SK-N-SH (cell line): ENCODE measurements at regions not wholly inside any gene's neighbourhood (a gene's known extent, or its start where the extent isn't known, plus 50 kb on each side); places are given as distances from the start of the nearest gene placed in this dataset.

ENCODE experiments used
- CHD2 ChIP-seq: fragments of 150-350 bp; IDR thresholded peaks from 2 replicates; pipeline ENCODE4 v1.6.1; 2018; ENCODE audit warnings: low read length; ENCODE audit not compliant: partially characterized antibody
- FOXM1 ChIP-seq: IDR thresholded peaks from 2 replicates; pipeline ENCODE4 v1.4.0; 2012; ENCODE audit warnings: low read depth, mild to moderate bottlenecking
- POLR2AphosphoS5 ChIP-seq: IDR thresholded peaks from 2 replicates; pipeline ENCODE4 v1.6.1; 2012; ENCODE audit warnings: low read depth, low read length
- RCOR1 ChIP-seq: fragments of 150-350 bp; IDR thresholded peaks from 2 replicates; pipeline ENCODE4 v1.6.1; 2017; ENCODE audit warnings: antibody characterized with exemption, low read length
- RFX5 ChIP-seq: IDR thresholded peaks from 2 replicates; pipeline ENCODE4 v1.6.1; 2012; ENCODE audit warnings: mild to moderate bottlenecking, improper control_type of control experiment, low read length
- SMC3 ChIP-seq: IDR thresholded peaks from 2 replicates; pipeline ENCODE4 v1.6.1; 2012; ENCODE audit warnings: low read depth, low read length, improper control_type of control experiment
- TAF1 ChIP-seq: IDR thresholded peaks from 2 replicates; pipeline ENCODE4 v1.6.1; 2012; ENCODE audit warnings: low read depth, mild to moderate bottlenecking, low read length, moderate library complexity, borderline replicate concordance
- TEAD4 ChIP-seq: IDR thresholded peaks from 2 replicates; pipeline ENCODE4 v1.4.0; 2012; ENCODE audit warnings: mild to moderate bottlenecking, borderline replicate concordance; ENCODE audit not compliant: insufficient read depth
- TF ChIP-seq, protein P1 (sequence below): fragments of 200-600 bp; sonication (generic); IDR thresholded peaks from 2 replicates; pipeline ENCODE4 v1.6.1; 2017; ENCODE audit warnings: antibody characterized with exemption, mild to moderate bottlenecking, moderate library complexity
- TF ChIP-seq, protein P2 (sequence below): IDR thresholded peaks from 2 replicates; pipeline ENCODE4 v1.4.0; 2012; ENCODE audit warnings: low read depth

- no peak for TF ChIP-seq RFX5
- no peak for TF ChIP-seq RCOR1
- no peak for TF ChIP-seq CHD2
- TF ChIP-seq, protein P1, sequence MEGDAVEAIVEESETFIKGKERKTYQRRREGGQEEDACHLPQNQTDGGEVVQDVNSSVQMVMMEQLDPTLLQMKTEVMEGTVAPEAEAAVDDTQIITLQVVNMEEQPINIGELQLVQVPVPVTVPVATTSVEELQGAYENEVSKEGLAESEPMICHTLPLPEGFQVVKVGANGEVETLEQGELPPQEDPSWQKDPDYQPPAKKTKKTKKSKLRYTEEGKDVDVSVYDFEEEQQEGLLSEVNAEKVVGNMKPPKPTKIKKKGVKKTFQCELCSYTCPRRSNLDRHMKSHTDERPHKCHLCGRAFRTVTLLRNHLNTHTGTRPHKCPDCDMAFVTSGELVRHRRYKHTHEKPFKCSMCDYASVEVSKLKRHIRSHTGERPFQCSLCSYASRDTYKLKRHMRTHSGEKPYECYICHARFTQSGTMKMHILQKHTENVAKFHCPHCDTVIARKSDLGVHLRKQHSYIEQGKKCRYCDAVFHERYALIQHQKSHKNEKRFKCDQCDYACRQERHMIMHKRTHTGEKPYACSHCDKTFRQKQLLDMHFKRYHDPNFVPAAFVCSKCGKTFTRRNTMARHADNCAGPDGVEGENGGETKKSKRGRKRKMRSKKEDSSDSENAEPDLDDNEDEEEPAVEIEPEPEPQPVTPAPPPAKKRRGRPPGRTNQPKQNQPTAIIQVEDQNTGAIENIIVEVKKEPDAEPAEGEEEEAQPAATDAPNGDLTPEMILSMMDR: no peak
- TF ChIP-seq, protein P2, sequence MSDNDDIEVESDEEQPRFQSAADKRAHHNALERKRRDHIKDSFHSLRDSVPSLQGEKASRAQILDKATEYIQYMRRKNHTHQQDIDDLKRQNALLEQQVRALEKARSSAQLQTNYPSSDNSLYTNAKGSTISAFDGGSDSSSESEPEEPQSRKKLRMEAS: no peak
- no peak for TF ChIP-seq POLR2AphosphoS5
- no peak for TF ChIP-seq FOXM1
- no peak for TF ChIP-seq TEAD4
- TF ChIP-seq TAF1: no peak
- no peak for TF ChIP-seq SMC3
These were observed 559.9 kb upstream of the ID2 start for GRCh38 chr2:8121826-8122513.
